ENCODE measurements at regions not wholly inside any gene's neighbourhood (a gene's known extent, or its start where the extent isn't known, plus 50 kb on each side); places are given as distances from the start of the nearest gene placed in this dataset.
"Not testable (repeated sequence)": the region's sequence is repeated elsewhere in the genome, so short reads cannot be mapped to it uniquely, and the experiment has no call there.

- not testable (repeated sequence) for DNase-seq
Observed at GRCh38 chr4:31202054-31202453, 481.9 kb downstream of the PCDH7 start.

DNA sequence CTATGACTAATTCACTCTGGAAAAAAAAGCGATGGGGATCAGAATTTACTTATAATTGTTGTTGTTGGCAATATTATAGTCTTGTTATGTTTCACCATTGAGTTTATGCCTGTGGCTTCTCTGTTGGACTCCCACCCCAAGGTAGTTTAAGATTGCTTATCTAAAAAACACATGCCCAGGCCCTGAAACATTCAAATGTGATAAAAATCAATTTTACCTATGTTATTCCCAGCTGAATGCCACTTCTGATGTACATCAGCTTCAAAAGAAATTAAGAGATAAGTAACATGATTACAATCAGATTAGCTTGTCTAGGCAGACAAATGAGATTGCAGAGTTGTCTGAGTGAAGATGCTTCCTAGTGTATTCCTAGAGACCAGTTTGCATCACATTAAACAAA is 484.7 kb downstream of the PCDH7 start:
- DNase-seq, result no peak

DNA sequence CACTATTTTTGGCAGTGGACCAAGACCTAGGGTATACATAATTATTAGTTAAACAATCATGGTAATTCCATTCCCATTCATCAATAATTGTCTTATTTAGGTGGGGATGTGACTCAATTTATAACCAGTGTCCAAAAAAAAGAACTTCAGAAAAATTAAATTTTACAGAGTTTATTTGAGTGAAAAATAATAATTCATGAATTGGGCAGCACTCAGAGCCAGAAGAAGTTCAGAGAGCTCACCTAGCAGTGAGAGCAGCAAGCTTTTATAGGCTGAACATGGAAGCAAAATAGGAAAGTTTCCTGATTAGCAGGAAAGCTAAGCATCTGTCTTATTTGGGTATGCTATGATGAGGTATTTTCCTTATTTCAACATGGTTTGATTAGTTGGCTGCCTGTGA is 500.8 kb downstream of the PCDH7 start:
- DNase-seq, result no peak

DNA sequence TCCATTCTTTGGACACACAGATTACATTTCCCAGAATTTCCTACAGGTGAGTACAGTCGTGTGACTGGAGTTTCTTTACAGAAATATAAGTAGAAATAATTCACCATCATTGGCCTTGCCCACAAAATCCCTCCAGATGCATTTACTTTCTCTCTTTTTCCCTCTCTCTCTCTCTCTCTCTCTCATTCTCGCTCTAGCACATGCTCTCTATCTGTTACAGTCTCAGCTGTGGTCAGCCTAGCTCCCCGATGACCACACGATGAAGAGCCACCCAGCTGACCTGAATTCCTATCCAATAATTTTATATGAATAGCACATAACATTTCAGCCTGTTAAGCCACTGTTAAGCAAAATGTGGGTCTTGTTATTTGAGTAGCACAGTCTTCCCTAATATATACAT is 507.9 kb downstream of the PCDH7 start:
- no peak for DNase-seq

- DNase-seq, result no peak
Observed at GRCh38 chr4:31230594-31230993, 510.4 kb downstream of the PCDH7 start.

DNA sequence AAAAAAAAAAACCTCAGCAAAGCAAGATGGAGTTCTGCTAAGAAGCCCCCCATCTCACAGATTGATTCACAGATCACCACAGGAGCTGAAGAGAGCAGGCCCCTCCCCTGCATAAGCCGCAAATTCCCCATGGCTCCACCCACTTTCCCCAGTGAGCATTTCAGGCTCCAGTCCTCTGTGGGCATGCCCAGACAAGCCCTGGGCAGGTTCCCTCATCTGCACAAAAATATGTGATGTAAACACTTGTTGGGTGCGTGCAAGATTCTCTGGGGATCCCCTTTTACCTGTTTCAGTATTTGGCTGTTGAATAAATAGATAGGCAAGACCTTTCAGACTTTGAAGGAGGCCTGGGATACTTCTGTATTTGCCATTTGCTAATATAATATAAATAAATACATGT is 514.3 kb downstream of the PCDH7 start:
- no peak for DNase-seq

DNA sequence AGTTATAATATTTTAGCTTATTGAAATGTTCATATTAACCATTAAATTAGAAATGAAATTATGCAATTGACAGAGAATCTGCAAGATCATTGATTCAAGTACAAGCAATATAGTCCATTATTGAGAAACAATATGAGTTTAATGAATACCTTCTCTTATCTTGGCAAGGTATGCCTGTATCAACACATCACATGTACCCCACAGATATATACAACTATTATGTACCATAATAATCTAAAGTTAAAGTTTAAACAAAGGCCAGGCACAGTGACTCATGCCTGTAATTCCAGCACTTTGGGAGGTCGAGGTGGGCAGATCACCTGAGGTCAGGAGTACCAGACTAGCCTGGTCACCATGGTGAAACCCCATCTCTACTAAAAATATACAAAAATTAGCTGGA is 514.7 kb downstream of the PCDH7 start:
- DNase-seq, result no peak

DNA sequence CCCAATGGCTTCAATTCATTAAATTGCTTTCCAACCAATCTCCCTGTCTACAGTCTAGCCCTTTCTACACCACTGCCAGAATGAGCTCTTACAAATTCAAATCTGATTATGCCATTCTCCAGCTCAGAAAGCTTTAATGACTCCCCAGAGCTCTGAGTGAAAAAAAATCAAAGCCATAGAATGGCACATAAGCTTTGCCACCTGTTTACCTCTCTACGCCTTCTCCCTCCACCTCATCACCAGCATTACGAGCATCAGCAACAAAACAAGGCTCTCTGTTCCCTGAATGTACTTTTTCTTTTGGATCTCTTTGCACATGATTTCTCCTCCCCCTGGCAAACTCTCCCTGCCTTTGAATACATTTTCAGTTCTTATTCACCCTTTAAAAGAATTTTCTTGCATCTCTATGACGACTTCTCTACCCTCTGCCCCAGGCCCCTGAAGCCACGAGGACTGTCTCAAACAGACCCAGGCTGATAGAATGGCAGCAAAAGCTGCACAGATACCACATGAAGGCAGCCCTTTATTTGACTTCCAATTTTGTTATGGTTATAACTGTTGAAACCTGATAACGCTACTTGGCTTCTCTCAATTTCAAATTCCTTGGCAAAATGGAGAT is 516.0 kb downstream of the PCDH7 start:
- DNase-seq, result no peak

- DNase-seq, result no peak
Observed at GRCh38 chr4:31236639-31237173, 516.5 kb downstream of the PCDH7 start.

GRCh38 chr4:31237233-31237632 is 517.1 kb downstream of the PCDH7 start:
- no peak for DNase-seq

- no peak for DNase-seq
Observed at GRCh38 chr4:31239886-31240285, 519.7 kb downstream of the PCDH7 start.

DNA sequence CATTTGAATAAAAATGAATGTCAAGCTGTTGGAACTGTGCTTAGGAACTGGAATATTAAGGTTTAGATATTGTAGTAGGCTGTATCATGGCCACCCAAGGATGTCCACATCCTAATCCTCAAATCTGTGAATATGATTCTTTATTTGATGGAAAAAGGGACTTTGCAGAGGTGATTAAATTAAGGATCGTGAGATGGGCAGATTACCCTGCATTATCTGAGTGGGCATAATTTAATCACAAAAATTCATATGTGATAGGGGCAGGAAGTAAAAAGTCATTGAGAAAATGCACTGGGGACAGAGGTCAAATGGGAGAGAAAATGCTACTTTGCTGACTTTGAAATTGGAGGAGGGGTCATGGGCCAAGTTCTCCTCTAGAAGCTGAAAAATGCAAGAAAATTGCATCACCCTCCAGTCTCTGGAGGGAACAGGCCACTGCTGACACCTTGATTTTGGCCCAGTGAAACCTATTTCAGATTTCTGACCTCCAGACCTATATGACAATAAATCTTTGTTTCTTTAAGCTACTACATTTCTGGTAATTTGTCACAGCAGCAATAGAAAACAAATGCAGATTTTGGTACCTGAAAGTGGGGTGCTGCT is 521.4 kb downstream of the PCDH7 start:
- no peak for DNase-seq

DNA sequence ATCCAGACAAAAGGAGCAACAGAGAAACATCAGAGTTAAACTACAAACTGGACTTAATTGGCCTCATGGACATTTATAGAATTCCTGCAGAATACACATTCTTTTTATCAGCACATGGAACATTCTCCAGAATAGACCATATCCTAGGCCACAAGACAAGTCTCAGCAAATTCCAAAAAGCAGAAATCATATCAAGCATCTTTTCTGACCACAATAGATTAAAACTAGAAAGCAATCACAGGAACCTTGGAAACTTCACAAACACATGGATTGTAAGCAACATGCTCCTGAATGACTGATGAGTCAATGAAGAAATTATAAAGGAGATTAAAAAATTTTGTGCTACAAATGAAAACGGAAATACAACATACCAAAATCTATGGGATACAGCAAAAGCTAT is 526.7 kb downstream of the PCDH7 start:
- DNase-seq, result no peak

- peak; percentile 1 for DNase-seq
Observed at GRCh38 chr4:31259119-31259518, 539.0 kb downstream of the PCDH7 start.

- DNase-seq, result no peak
Observed at GRCh38 chr4:31261632-31262031, 541.5 kb downstream of the PCDH7 start.

DNA sequence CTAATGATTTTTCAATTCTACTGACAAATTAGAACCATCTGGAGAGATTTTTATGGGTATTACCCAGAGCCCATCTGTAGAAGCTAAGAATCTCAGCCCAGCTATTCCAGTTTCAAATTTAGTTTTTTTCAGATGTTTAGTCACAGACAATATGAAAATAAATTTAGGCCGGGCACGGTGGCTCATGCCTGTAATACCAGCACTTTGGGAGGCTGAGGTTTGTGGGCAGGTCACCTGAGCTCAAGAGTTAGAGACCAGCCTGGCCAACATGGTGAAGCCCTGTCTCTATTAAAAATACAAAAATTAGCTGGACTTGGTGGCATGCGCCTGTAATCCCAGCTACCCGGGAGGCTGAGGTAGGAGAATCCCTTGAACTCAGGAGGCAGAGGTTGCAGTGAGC is 545.9 kb downstream of the PCDH7 start:
- DNase-seq, result not testable (repeated sequence)

DNA sequence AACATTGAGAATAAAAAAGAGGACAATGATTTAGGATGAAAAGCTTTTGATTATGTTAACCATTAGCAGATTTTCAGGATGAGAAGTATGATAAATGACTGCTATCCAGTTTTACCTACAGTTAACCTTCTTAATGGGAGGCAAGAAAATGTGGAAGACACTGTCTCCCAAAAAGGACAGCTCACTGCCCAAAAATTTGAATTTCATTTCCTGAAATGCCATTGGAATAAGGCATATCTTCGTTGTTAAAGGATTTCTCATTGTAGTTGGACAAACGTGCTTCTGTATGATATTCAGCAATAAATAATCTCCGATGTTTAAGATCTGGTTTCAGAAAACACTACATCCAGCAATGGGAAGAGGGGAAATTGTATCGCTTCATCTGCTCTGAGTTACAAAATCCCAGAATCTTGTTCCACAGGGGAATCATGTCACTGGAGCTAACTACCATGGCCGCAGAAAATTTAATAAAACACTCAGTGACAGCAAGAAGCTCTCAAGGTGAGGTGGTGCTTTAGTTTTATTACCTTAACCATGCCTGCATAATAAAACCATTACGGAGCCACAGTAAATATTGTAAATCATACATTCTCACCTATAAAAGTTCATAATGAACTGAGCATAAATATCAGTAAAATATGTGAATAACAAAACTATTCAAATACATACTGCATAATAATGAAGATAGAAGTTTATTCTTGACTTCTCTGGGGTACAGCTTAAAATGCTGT is 552.3 kb downstream of the PCDH7 start:
- no peak for DNase-seq

DNA sequence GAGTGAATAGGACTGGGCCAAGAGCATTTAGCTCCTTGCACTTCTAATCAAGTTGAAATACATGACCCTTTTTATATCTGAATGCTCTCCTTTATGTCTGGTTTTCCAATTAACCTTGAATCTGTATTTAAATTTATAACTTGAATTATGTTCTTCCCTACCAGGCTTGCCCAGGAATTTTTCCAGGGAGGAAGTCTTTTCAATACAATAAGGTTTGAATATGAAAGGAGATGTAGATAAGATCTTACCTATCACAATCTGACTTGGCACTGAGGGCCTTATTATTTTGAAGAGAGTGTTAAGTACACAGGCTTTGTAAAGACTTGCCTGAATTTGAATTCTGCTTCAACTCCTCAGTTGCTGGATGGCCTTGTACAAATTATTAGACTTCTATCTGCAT is 555.7 kb downstream of the PCDH7 start:
- DNase-seq, result no peak

DNA sequence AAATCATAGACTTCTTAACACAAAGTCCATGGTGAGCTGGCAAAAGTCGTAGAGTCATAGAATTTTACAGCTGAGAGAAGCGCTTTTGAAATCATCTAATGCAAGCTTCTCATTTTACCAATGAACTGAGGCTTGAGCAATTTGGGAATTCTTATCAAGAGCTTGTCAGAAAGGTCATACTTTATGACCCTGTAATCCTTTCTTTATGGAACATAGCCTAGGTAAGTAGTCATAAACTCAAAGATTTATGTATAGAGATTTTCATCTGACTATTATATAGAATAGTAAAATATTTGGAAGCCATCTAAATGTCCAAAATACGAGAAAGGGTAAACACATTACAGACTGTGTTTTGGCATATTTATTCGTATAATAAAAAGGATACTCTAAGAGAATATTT is 563.5 kb downstream of the PCDH7 start:
- DNase-seq, result no peak

- no peak for DNase-seq
Observed at GRCh38 chr4:31290836-31291235, 570.7 kb downstream of the PCDH7 start.

DNA sequence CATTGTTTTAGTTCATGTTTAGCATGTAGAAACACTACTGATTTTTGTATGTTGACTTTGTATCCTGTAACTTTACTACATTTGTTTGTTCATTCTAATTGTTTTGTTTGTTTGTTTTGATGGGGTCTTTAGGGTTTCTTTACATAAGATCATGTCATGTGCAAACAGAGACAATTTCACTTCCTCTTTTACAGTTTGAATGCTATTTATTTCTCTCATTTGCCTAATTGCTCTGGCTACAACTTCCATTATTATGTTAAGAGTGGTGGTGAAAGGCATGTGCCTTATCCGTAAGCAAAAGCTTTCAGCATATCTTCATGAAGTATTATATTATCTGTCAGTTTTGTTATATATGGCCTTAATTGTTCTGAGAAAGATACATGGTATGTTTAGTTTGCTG is 571.1 kb downstream of the PCDH7 start:
- DNase-seq, result no peak

- DNase-seq, result no peak
Observed at GRCh38 chr4:31294655-31295480, 574.7 kb downstream of the PCDH7 start.

GRCh38 chr4:31298737-31299136 is 578.6 kb downstream of the PCDH7 start:
- DNase-seq, result no peak
